ENCODE measurements at regions not wholly inside any gene's neighbourhood (a gene's known extent, or its start where the extent isn't known, plus 50 kb on each side); places are given as distances from the start of the nearest gene placed in this dataset.
"Not testable (repeated sequence)": the region's sequence is repeated elsewhere in the genome, so short reads cannot be mapped to it uniquely, and the experiment has no call there.

- no peaks in the 10 kb centered on the region for H3K27me3 Mint-ChIP-seq (ENCODE audit: low read depth)
- peaks cover 34% of the 10 kb centered on the region for H3K36me3 Mint-ChIP-seq
- peaks cover 5% of the 10 kb centered on the region for H3K9me3 Mint-ChIP-seq
- H3K4me3 Mint-ChIP-seq, result no peak overlapping the region
- no peaks in the 10 kb centered on the region for H3K4me1 Mint-ChIP-seq
- no peak overlapping the region for H3K27ac Mint-ChIP-seq
- TF ChIP-seq CTCF (IDR thresholded peaks at IDR 0.05; ENCODE audit: unreplicated experiment), result no peak
- DNase-seq (ENCODE audit: low spot score in 2 of 2, unreplicated experiment in 2 of 2), result no peak
These were observed 94.7 kb downstream of the PTPRS start for GRCh38 chr19:5245631-5246553.

GRCh38 chr19:5244351-5244750 is 96.3 kb downstream of the PTPRS start:
- no peak for DNase-seq (ENCODE audit: low spot score in 2 of 2, unreplicated experiment in 2 of 2)
- Mint-ChIP-seq H3K27me3 (ENCODE audit: low read depth) (no peaks in the 10 kb centered on the region), H3K4me1 (no peaks in the 10 kb centered on the region), H3K4me3 (no peak overlapping the region), H3K27ac (no peak overlapping the region), H3K36me3 (peaks cover 30% of the 10 kb centered on the region), H3K9me3 (no peaks in the 10 kb centered on the region)
- no peak for TF ChIP-seq CTCF (IDR thresholded peaks at IDR 0.05; ENCODE audit: unreplicated experiment)

GRCh38 chr19:5243878-5244277 is 96.7 kb downstream of the PTPRS start:
- no peak for TF ChIP-seq CTCF (IDR thresholded peaks at IDR 0.05; ENCODE audit: unreplicated experiment)
- Mint-ChIP-seq H3K27me3 (ENCODE audit: low read depth) (no peaks in the 10 kb centered on the region), H3K4me1 (no peaks in the 10 kb centered on the region), H3K36me3 (peaks cover 31% of the 10 kb centered on the region), H3K9me3 (no peaks in the 10 kb centered on the region), H3K4me3 (no peak overlapping the region), H3K27ac (no peak overlapping the region)
- DNase-seq (ENCODE audit: low spot score in 2 of 2, unreplicated experiment in 2 of 2), result no peak

GRCh38 chr19:5241896-5242295 is 98.7 kb downstream of the PTPRS start:
- H3K9me3 Mint-ChIP-seq; DNase-seq (ENCODE audit: low spot score in 2 of 2, unreplicated experiment in 2 of 2); H3K4me3 Mint-ChIP-seq; H3K4me1 Mint-ChIP-seq; H3K27me3 Mint-ChIP-seq (ENCODE audit: low read depth); H3K27ac Mint-ChIP-seq: not testable (repeated sequence)
- peaks cover 32% of the 10 kb centered on the region for H3K36me3 Mint-ChIP-seq

- Mint-ChIP-seq H3K27ac (no peak overlapping the region), H3K36me3 (peaks cover 36% of the 10 kb centered on the region), H3K27me3 (ENCODE audit: low read depth) (no peaks in the 10 kb centered on the region), H3K4me1 (no peaks in the 10 kb centered on the region), H3K4me3 (no peak overlapping the region), H3K9me3 (no peaks in the 10 kb centered on the region)
- TF ChIP-seq CTCF (IDR thresholded peaks at IDR 0.05; ENCODE audit: unreplicated experiment), result no peak
- no peak for DNase-seq (ENCODE audit: low spot score in 2 of 2, unreplicated experiment in 2 of 2)
These were observed 100.6 kb downstream of the PTPRS start for GRCh38 chr19:5240011-5240410.

- H3K27ac Mint-ChIP-seq, result no peak overlapping the region
- H3K4me3 Mint-ChIP-seq, result no peak overlapping the region
- H3K9me3 Mint-ChIP-seq, result no peaks in the 10 kb centered on the region
- peaks cover 31% of the 10 kb centered on the region for H3K36me3 Mint-ChIP-seq
- TF ChIP-seq CTCF (IDR thresholded peaks at IDR 0.05; ENCODE audit: unreplicated experiment), result no peak
- H3K4me1 Mint-ChIP-seq, result no peaks in the 10 kb centered on the region
- no peaks in the 10 kb centered on the region for H3K27me3 Mint-ChIP-seq (ENCODE audit: low read depth)
- no peak for DNase-seq (ENCODE audit: low spot score in 2 of 2, unreplicated experiment in 2 of 2)
These were observed 101.9 kb downstream of the PTPRS start for GRCh38 chr19:5238700-5239099.

Measured in mesothelial cell of epicardium (in vitro differentiated cells).